WTC11 (cell line): ENCODE measurements at regions not wholly inside any gene's neighbourhood (a gene's known extent, or its start where the extent isn't known, plus 50 kb on each side); places are given as distances from the start of the nearest gene placed in this dataset.

Experiments
- FOXK1 ChIP-seq: sonication (generic); formaldehyde crosslinking; IDR thresholded peaks from 2 replicates; pipeline ENCODE4 v1.8.0; 2022; ENCODE audit warnings: mild to moderate bottlenecking, moderate library complexity, missing genetic modification reagents
- NR1H2 ChIP-seq: sonication (generic); formaldehyde crosslinking; IDR thresholded peaks from 2 replicates; pipeline ENCODE4 v1.9.0; 2021; ENCODE audit warnings: mild to moderate bottlenecking, moderate library complexity, missing genetic modification reagents
- STAT6 ChIP-seq: sonication (generic); formaldehyde crosslinking; conservative IDR thresholded peaks from 2 replicates; pipeline ENCODE4 v1.8.1; 2023; ENCODE audit warnings: mild to moderate bottlenecking, low read depth, missing genetic modification reagents, moderate library complexity
- TEAD4 ChIP-seq: sonication (generic); formaldehyde crosslinking; IDR thresholded peaks from 2 replicates; pipeline ENCODE4 v1.8.0; 2022; ENCODE audit warnings: mild to moderate bottlenecking, missing genetic modification reagents
- ZMAT4 ChIP-seq: fragments of 250-450 bp; sonication (Bioruptor Pico); IDR thresholded peaks from 2 replicates; pipeline ENCODE4 v1.9.0; 2021; ENCODE audit warnings: mild to moderate bottlenecking
- TF ChIP-seq, protein P1 (sequence below): fragments of 200-600 bp; IDR thresholded peaks from 2 replicates; pipeline ENCODE4 v1.8.0; 2022; ENCODE audit warnings: antibody characterized with exemption
- TF ChIP-seq, protein P2 (sequence below): sonication (generic); formaldehyde crosslinking; IDR thresholded peaks from 2 replicates; pipeline ENCODE4 v1.8.0; 2022; ENCODE audit warnings: mild to moderate bottlenecking, missing genetic modification reagents
- TF ChIP-seq, protein P3 (sequence below): sonication (generic); formaldehyde crosslinking; conservative IDR thresholded peaks from 2 replicates; pipeline ENCODE4 v1.8.1; 2022; ENCODE audit warnings: mild to moderate bottlenecking, missing genetic modification reagents

DNA sequence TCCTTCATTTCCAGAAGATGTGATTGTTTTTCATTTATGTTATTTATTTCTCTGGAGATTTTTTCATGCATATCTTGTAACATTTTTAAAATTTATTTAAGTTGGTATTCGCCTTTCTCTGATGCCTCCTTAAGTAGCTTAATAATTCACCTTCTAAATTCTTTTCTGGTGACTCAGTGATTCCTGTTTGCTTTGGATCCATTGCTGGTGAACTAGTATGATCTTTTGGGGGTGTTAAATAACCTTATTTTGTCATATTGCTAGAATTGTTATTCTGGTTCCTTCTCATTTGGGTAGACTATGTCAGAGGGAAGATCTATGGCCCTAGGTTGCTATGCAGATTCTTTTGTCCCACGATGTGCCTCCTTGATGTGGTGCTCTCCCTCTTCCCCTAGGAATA, 1347.2 kb upstream of the B3GALT2 start:
- TF ChIP-seq, protein P1, sequence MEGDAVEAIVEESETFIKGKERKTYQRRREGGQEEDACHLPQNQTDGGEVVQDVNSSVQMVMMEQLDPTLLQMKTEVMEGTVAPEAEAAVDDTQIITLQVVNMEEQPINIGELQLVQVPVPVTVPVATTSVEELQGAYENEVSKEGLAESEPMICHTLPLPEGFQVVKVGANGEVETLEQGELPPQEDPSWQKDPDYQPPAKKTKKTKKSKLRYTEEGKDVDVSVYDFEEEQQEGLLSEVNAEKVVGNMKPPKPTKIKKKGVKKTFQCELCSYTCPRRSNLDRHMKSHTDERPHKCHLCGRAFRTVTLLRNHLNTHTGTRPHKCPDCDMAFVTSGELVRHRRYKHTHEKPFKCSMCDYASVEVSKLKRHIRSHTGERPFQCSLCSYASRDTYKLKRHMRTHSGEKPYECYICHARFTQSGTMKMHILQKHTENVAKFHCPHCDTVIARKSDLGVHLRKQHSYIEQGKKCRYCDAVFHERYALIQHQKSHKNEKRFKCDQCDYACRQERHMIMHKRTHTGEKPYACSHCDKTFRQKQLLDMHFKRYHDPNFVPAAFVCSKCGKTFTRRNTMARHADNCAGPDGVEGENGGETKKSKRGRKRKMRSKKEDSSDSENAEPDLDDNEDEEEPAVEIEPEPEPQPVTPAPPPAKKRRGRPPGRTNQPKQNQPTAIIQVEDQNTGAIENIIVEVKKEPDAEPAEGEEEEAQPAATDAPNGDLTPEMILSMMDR: no peak
- TF ChIP-seq TEAD4 (CRISPR knock-in tag): no peak
- no peak for TF ChIP-seq NR1H2 (CRISPR knock-in tag)
- TF ChIP-seq FOXK1 (CRISPR knock-in tag): no peak
- no peak for TF ChIP-seq STAT6 (CRISPR knock-in tag)
- TF ChIP-seq, protein P2, sequence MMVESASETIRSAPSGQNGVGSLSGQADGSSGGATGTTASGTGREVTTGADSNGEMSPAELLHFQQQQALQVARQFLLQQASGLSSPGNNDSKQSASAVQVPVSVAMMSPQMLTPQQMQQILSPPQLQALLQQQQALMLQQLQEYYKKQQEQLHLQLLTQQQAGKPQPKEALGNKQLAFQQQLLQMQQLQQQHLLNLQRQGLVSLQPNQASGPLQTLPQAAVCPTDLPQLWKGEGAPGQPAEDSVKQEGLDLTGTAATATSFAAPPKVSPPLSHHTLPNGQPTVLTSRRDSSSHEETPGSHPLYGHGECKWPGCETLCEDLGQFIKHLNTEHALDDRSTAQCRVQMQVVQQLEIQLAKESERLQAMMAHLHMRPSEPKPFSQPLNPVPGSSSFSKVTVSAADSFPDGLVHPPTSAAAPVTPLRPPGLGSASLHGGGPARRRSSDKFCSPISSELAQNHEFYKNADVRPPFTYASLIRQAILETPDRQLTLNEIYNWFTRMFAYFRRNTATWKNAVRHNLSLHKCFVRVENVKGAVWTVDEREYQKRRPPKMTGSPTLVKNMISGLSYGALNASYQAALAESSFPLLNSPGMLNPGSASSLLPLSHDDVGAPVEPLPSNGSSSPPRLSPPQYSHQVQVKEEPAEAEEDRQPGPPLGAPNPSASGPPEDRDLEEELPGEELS (CRISPR knock-in tag): no peak
- TF ChIP-seq ZMAT4 (CRISPR knock-in tag): no peak
- TF ChIP-seq, protein P3, sequence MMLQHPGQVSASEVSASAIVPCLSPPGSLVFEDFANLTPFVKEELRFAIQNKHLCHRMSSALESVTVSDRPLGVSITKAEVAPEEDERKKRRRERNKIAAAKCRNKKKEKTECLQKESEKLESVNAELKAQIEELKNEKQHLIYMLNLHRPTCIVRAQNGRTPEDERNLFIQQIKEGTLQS: no peak
